PFSK-1 (cell line): ENCODE measurements at regions not wholly inside any gene's neighbourhood (a gene's known extent, or its start where the extent isn't known, plus 50 kb on each side); places are given as distances from the start of the nearest gene placed in this dataset.

Experiments used
- FOXP2 ChIP-seq: optimal IDR thresholded peaks from 2 replicates; pipeline ENCODE3; 2011; ENCODE audit warnings: borderline replicate concordance, control low read depth, inconsistent platforms; ENCODE audit not compliant: insufficient read depth; ENCODE audit errors: extremely low read length, extremely low read depth
- POLR2AphosphoS5 ChIP-seq: IDR thresholded peaks from 2 replicates; pipeline ENCODE4 v1.6.1; 2012; ENCODE audit warnings: low read depth, mild to moderate bottlenecking, control low read depth, low read length, moderate library complexity
- REST ChIP-seq, 2 experiments: IDR thresholded peaks; 2 replicates each; pipeline versions ENCODE4 v1.6.1 to v1.8.0; 2011 to 2012; ENCODE audit warnings: low read depth in 2 of 2, low read length in 2 of 2, control low read depth in 1 of 2, inconsistent platforms in 1 of 2, mild to moderate bottlenecking in 1 of 2, moderate library complexity in 1 of 2; ENCODE audit not compliant: insufficient read depth in 1 of 2
- SIN3A ChIP-seq: IDR thresholded peaks from 2 replicates; pipeline ENCODE4 v1.6.1; 2012; ENCODE audit warnings: mild to moderate bottlenecking, low read length, moderate library complexity, borderline replicate concordance; ENCODE audit not compliant: insufficient read depth
- TAF1 ChIP-seq: IDR thresholded peaks from 2 replicates; pipeline ENCODE4 v1.6.1; 2012; ENCODE audit warnings: low read length, control low read depth, borderline replicate concordance; ENCODE audit not compliant: insufficient read depth

GRCh38 chr22:49447837-49448236, 379.8 kb downstream of the BRD1 start:
- TF ChIP-seq SIN3A (no peak), FOXP2 (no peak), REST (IDR thresholded peaks at IDR 0.05; ENCODE audit: insufficient read depth in 1 of 2, low read depth in 2 of 2, low read length in 2 of 2) (no peak), TAF1 (no peak), POLR2AphosphoS5 (no peak)

GRCh38 chr22:49446759-49447710, 380.6 kb downstream of the BRD1 start:
- TF ChIP-seq SIN3A, result no peak
- TF ChIP-seq FOXP2, result no peak
- no peak for TF ChIP-seq REST (IDR thresholded peaks at IDR 0.05; ENCODE audit: insufficient read depth in 1 of 2, low read depth in 2 of 2, low read length in 2 of 2)
- TF ChIP-seq POLR2AphosphoS5, result no peak

GRCh38 chr22:49446145-49446758, 381.4 kb downstream of the BRD1 start:
- no peak for TF ChIP-seq TAF1
- TF ChIP-seq FOXP2, result no peak
- TF ChIP-seq REST (IDR thresholded peaks at IDR 0.05; ENCODE audit: insufficient read depth in 1 of 2, low read depth in 2 of 2, low read length in 2 of 2), result no peak
- TF ChIP-seq SIN3A, result no peak
- no peak for TF ChIP-seq POLR2AphosphoS5

- TF ChIP-seq SIN3A (no peak), REST (IDR thresholded peaks at IDR 0.05; ENCODE audit: insufficient read depth in 1 of 2, low read depth in 2 of 2, low read length in 2 of 2) (no peak), FOXP2 (no peak), TAF1 (no peak), POLR2AphosphoS5 (no peak)
These were observed 382.9 kb downstream of the BRD1 start for GRCh38 chr22:49444781-49445180.
